ENCODE measurements at regions not wholly inside any gene's neighbourhood (a gene's known extent, or its start where the extent isn't known, plus 50 kb on each side); places are given as distances from the start of the nearest gene placed in this dataset.

DNA sequence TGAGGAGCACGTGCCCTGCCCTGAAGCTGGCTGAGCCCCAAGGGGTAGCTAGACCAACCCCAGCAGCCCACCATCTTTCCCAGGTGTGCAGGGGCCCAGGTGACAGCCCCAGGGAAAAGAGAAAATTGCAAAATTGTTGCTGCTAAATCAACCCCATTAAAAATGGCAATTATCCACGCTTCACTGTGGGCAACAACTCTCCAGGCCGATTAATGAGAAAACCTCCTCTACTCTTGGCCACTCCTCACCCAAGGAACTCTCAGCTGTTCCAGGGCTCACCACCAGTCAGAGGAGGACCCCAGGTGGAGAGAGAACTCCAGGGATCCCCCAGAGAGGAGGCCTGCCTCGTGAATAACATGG is 516.1 kb upstream of the MGMT start:
- Histone ChIP-seq H3K27me3 (ENCODE audit: control insufficient read depth in 4 of 4, insufficient read depth in 4 of 4, low read length in 3 of 4) (no peaks in the 10 kb centered on the region), H3K9me3 (ENCODE audit: control insufficient read depth in 4 of 4, low read length in 3 of 4) (peaks cover 0 to 2% (median 0%) of the 10 kb centered on the region in 4 donors), H3K9ac (ENCODE audit: low read depth in 1 of 2, low read length in 2 of 2) (no peak overlapping the region), H3K4me3 (ENCODE audit: low read depth in 1 of 3, low read length in 3 of 3) (no peak overlapping the region), H3K36me3 (ENCODE audit: control insufficient read depth in 4 of 4, insufficient read depth in 3 of 4, low read depth in 1 of 4, low read length in 3 of 4) (no peaks in the 10 kb centered on the region), H3K4me1 (ENCODE audit: control insufficient read depth in 4 of 4, insufficient read depth in 4 of 4, low read length in 3 of 4) (no peaks in the 10 kb centered on the region), H3K27ac (ENCODE audit: low read depth in 1 of 2, low read length in 2 of 2) (no peak overlapping the region)
- TF ChIP-seq HNF4G (IDR thresholded peaks at IDR 0.05) (no peak), JUND (IDR thresholded peaks at IDR 0.05) (no peak), NR2F2 (IDR thresholded peaks at IDR 0.05) (no peak), FOXA2 (IDR thresholded peaks at IDR 0.05) (no peak), YY1 (IDR thresholded peaks at IDR 0.05) (no peak), FOXA1 (IDR thresholded peaks at IDR 0.05) (no peak)
- TF ChIP-seq, protein P1, sequence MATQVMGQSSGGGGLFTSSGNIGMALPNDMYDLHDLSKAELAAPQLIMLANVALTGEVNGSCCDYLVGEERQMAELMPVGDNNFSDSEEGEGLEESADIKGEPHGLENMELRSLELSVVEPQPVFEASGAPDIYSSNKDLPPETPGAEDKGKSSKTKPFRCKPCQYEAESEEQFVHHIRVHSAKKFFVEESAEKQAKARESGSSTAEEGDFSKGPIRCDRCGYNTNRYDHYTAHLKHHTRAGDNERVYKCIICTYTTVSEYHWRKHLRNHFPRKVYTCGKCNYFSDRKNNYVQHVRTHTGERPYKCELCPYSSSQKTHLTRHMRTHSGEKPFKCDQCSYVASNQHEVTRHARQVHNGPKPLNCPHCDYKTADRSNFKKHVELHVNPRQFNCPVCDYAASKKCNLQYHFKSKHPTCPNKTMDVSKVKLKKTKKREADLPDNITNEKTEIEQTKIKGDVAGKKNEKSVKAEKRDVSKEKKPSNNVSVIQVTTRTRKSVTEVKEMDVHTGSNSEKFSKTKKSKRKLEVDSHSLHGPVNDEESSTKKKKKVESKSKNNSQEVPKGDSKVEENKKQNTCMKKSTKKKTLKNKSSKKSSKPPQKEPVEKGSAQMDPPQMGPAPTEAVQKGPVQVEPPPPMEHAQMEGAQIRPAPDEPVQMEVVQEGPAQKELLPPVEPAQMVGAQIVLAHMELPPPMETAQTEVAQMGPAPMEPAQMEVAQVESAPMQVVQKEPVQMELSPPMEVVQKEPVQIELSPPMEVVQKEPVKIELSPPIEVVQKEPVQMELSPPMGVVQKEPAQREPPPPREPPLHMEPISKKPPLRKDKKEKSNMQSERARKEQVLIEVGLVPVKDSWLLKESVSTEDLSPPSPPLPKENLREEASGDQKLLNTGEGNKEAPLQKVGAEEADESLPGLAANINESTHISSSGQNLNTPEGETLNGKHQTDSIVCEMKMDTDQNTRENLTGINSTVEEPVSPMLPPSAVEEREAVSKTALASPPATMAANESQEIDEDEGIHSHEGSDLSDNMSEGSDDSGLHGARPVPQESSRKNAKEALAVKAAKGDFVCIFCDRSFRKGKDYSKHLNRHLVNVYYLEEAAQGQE (IDR thresholded peaks at IDR 0.05): no peak
- 83% methylated on average over 4 of the region's 4 CpGs for WGBS
- no peak for DNase-seq (ENCODE audit: low spot score)

- H3K9ac ChIP-seq (ENCODE audit: low read depth in 1 of 2, low read length in 2 of 2): no peak overlapping the region
- H3K36me3 ChIP-seq (ENCODE audit: control insufficient read depth in 4 of 4, insufficient read depth in 3 of 4, low read depth in 1 of 4, low read length in 3 of 4): no peaks in the 10 kb centered on the region
- no peak overlapping the region for H3K4me3 ChIP-seq (ENCODE audit: low read depth in 1 of 3, low read length in 3 of 3)
- WGBS: 77% methylated on average over 8 of the region's 8 CpGs
- no peak for DNase-seq (ENCODE audit: low spot score)
- H3K27ac ChIP-seq (ENCODE audit: low read depth in 1 of 2, low read length in 2 of 2): no peak overlapping the region
- H3K9me3 ChIP-seq (ENCODE audit: control insufficient read depth in 4 of 4, low read length in 3 of 4): peaks cover 0 to 2% (median 0%) of the 10 kb centered on the region in 4 donors
- H3K27me3 ChIP-seq (ENCODE audit: control insufficient read depth in 4 of 4, insufficient read depth in 4 of 4, low read length in 3 of 4): peaks cover 0 to 2% (median 0%) of the 10 kb centered on the region in 4 donors
- TF ChIP-seq TAF1 (conservative IDR thresholded peaks at IDR 0.05) (no peak), RAD21 (IDR thresholded peaks at IDR 0.05) (no peak), FOXA2 (IDR thresholded peaks at IDR 0.05) (no peak), YY1 (IDR thresholded peaks at IDR 0.05) (no peak), NR2F2 (IDR thresholded peaks at IDR 0.05) (no peak), RXRA (IDR thresholded peaks at IDR 0.05) (no peak), SP1 (IDR thresholded peaks at IDR 0.05) (no peak), HNF4A (conservative IDR thresholded peaks at IDR 0.05) (no peak), HNF4G (IDR thresholded peaks at IDR 0.05) (no peak), EGR1 (IDR thresholded peaks at IDR 0.05; ENCODE audit: low read depth in 2 of 2) (no peak), GABPA (IDR thresholded peaks at IDR 0.05 in 1 of 2, conservative IDR thresholded peaks at IDR 0.05 in 1 of 2) (no peak), FOXA1 (IDR thresholded peaks at IDR 0.05) (no peak)
- TF ChIP-seq, protein P2, sequence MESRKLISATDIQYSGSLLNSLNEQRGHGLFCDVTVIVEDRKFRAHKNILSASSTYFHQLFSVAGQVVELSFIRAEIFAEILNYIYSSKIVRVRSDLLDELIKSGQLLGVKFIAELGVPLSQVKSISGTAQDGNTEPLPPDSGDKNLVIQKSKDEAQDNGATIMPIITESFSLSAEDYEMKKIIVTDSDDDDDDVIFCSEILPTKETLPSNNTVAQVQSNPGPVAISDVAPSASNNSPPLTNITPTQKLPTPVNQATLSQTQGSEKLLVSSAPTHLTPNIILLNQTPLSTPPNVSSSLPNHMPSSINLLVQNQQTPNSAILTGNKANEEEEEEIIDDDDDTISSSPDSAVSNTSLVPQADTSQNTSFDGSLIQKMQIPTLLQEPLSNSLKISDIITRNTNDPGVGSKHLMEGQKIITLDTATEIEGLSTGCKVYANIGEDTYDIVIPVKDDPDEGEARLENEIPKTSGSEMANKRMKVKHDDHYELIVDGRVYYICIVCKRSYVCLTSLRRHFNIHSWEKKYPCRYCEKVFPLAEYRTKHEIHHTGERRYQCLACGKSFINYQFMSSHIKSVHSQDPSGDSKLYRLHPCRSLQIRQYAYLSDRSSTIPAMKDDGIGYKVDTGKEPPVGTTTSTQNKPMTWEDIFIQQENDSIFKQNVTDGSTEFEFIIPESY (IDR thresholded peaks at IDR 0.05): no peak
- TF ChIP-seq, protein P3, sequence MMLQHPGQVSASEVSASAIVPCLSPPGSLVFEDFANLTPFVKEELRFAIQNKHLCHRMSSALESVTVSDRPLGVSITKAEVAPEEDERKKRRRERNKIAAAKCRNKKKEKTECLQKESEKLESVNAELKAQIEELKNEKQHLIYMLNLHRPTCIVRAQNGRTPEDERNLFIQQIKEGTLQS (IDR thresholded peaks at IDR 0.05): no peak
- TF ChIP-seq, protein P4, sequence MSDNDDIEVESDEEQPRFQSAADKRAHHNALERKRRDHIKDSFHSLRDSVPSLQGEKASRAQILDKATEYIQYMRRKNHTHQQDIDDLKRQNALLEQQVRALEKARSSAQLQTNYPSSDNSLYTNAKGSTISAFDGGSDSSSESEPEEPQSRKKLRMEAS (IDR thresholded peaks at IDR 0.05): no peak
- TF ChIP-seq, protein P1 (IDR thresholded peaks at IDR 0.05): no peak
- TF ChIP-seq, protein P5, sequence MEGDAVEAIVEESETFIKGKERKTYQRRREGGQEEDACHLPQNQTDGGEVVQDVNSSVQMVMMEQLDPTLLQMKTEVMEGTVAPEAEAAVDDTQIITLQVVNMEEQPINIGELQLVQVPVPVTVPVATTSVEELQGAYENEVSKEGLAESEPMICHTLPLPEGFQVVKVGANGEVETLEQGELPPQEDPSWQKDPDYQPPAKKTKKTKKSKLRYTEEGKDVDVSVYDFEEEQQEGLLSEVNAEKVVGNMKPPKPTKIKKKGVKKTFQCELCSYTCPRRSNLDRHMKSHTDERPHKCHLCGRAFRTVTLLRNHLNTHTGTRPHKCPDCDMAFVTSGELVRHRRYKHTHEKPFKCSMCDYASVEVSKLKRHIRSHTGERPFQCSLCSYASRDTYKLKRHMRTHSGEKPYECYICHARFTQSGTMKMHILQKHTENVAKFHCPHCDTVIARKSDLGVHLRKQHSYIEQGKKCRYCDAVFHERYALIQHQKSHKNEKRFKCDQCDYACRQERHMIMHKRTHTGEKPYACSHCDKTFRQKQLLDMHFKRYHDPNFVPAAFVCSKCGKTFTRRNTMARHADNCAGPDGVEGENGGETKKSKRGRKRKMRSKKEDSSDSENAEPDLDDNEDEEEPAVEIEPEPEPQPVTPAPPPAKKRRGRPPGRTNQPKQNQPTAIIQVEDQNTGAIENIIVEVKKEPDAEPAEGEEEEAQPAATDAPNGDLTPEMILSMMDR (IDR thresholded peaks at IDR 0.05; ENCODE audit: low read depth, low read length, missing input control): no peak
- H3K4me1 ChIP-seq (ENCODE audit: control insufficient read depth in 4 of 4, insufficient read depth in 4 of 4, low read length in 3 of 4): no peaks in the 10 kb centered on the region
Observed at GRCh38 chr10:128952856-128953255, 514.2 kb upstream of the MGMT start.

Measured in liver (tissue), 8 donors.